ENCODE measurements at regions not wholly inside any gene's neighbourhood (a gene's known extent, or its start where the extent isn't known, plus 50 kb on each side); places are given as distances from the start of the nearest gene placed in this dataset.

- H2AFZ ChIP-seq (ENCODE audit: low read length): no peak overlapping the region
- H3K36me3 ChIP-seq (replicated peaks; ENCODE audit: insufficient read depth, low read length): no peaks in the 10 kb centered on the region
- no peaks in the 10 kb centered on the region for H3F3A ChIP-seq (ENCODE audit: insufficient read depth, low read length)
- H3K27ac ChIP-seq (ENCODE audit: low read length): no peak overlapping the region
- peaks cover 57% of the 10 kb centered on the region for H3K27me3 ChIP-seq (replicated peaks; ENCODE audit: insufficient read depth, low read length)
- H3K9me2 ChIP-seq (replicated peaks; ENCODE audit: insufficient read depth, low read length): no peaks in the 10 kb centered on the region
- no peaks in the 10 kb centered on the region for H4K20me1 ChIP-seq (ENCODE audit: insufficient read depth, low read length)
- H3K9ac ChIP-seq (ENCODE audit: low read length): no peak overlapping the region
- H3K4me3 ChIP-seq (ENCODE audit: low read length): no peak overlapping the region
- TF ChIP-seq CTCF (IDR thresholded peaks at IDR 0.05; ENCODE audit: low read length) (no peak), EZH2 (optimal IDR thresholded peaks at IDR 0.05; ENCODE audit: low read depth, low read length) (no peak), EZH2phosphoT487 (IDR thresholded peaks at IDR 0.05; ENCODE audit: low read length) (no peak)
- no peaks in the 10 kb centered on the region for H3K4me1 ChIP-seq (ENCODE audit: low read length)
- no peaks in the 10 kb centered on the region for H3K79me2 ChIP-seq (ENCODE audit: low read length)
- H3K9me3 ChIP-seq (replicated peaks; ENCODE audit: insufficient read depth, low read length): no peaks in the 10 kb centered on the region
- DNase-seq: no peak
- no peak overlapping the region for H3K4me2 ChIP-seq (ENCODE audit: low read depth, low read length)
Observed at GRCh38 chr19:32241306-32241705, 104.1 kb upstream of the ZNF507 start.

- Histone ChIP-seq H3K27ac (ENCODE audit: low read length) (no peak overlapping the region), H3K4me3 (ENCODE audit: low read length) (no peak overlapping the region), H3K4me2 (ENCODE audit: low read depth, low read length) (no peak overlapping the region), H4K20me1 (ENCODE audit: insufficient read depth, low read length) (no peaks in the 10 kb centered on the region), H3K79me2 (ENCODE audit: low read length) (no peaks in the 10 kb centered on the region), H3K27me3 (replicated peaks; ENCODE audit: insufficient read depth, low read length) (peaks cover 51% of the 10 kb centered on the region), H3K9me2 (replicated peaks; ENCODE audit: insufficient read depth, low read length) (no peaks in the 10 kb centered on the region), H3K36me3 (replicated peaks; ENCODE audit: insufficient read depth, low read length) (no peaks in the 10 kb centered on the region), H2AFZ (ENCODE audit: low read length) (no peak overlapping the region), H3K9ac (ENCODE audit: low read length) (no peak overlapping the region), H3K4me1 (ENCODE audit: low read length) (no peaks in the 10 kb centered on the region), H3F3A (ENCODE audit: insufficient read depth, low read length) (no peaks in the 10 kb centered on the region), H3K9me3 (replicated peaks; ENCODE audit: insufficient read depth, low read length) (no peaks in the 10 kb centered on the region)
- no peak for DNase-seq
- TF ChIP-seq EZH2phosphoT487 (IDR thresholded peaks at IDR 0.05; ENCODE audit: low read length): no peak
- no peak for TF ChIP-seq EZH2 (optimal IDR thresholded peaks at IDR 0.05; ENCODE audit: low read depth, low read length)
- no peak for TF ChIP-seq CTCF (IDR thresholded peaks at IDR 0.05; ENCODE audit: low read length)
Observed at GRCh38 chr19:32241932-32242710, 103.3 kb upstream of the ZNF507 start.

- H3K9me2 ChIP-seq (replicated peaks; ENCODE audit: insufficient read depth, low read length): no peaks in the 10 kb centered on the region
- TF ChIP-seq EZH2phosphoT487 (IDR thresholded peaks at IDR 0.05; ENCODE audit: low read length): no peak
- TF ChIP-seq CTCF (IDR thresholded peaks at IDR 0.05; ENCODE audit: low read length): no peak
- TF ChIP-seq EZH2 (optimal IDR thresholded peaks at IDR 0.05; ENCODE audit: low read depth, low read length): no peak
- H4K20me1 ChIP-seq (ENCODE audit: insufficient read depth, low read length): no peaks in the 10 kb centered on the region
- H3K79me2 ChIP-seq (ENCODE audit: low read length): no peaks in the 10 kb centered on the region
- DNase-seq: no peak
- no peaks in the 10 kb centered on the region for H3K9me3 ChIP-seq (replicated peaks; ENCODE audit: insufficient read depth, low read length)
- no peaks in the 10 kb centered on the region for H3F3A ChIP-seq (ENCODE audit: insufficient read depth, low read length)
- H3K27me3 ChIP-seq (replicated peaks; ENCODE audit: insufficient read depth, low read length): peaks cover 43% of the 10 kb centered on the region
- H3K9ac ChIP-seq (ENCODE audit: low read length): no peak overlapping the region
- no peak overlapping the region for H2AFZ ChIP-seq (ENCODE audit: low read length)
- no peak overlapping the region for H3K4me2 ChIP-seq (ENCODE audit: low read depth, low read length)
- H3K4me3 ChIP-seq (ENCODE audit: low read length): no peak overlapping the region
- no peaks in the 10 kb centered on the region for H3K36me3 ChIP-seq (replicated peaks; ENCODE audit: insufficient read depth, low read length)
- H3K27ac ChIP-seq (ENCODE audit: low read length): no peak overlapping the region
- H3K4me1 ChIP-seq (ENCODE audit: low read length): no peaks in the 10 kb centered on the region
Observed at GRCh38 chr19:32246006-32246405, 99.4 kb upstream of the ZNF507 start.

Measured in MM.1S (cell line).